Umbilical cord (tissue), 1 donor: ENCODE measurements at regions not wholly inside any gene's neighbourhood (a gene's known extent, or its start where the extent isn't known, plus 50 kb on each side); places are given as distances from the start of the nearest gene placed in this dataset.
A peak's percentile ranks its signal among the peaks of the same experiment; 100 is the strongest.

Source experiments
- DNase-seq: peaks from one replicate; pipeline ENCODE4 v3.0.0-alpha.2; 2015; ENCODE audit warnings: low spot score

DNA sequence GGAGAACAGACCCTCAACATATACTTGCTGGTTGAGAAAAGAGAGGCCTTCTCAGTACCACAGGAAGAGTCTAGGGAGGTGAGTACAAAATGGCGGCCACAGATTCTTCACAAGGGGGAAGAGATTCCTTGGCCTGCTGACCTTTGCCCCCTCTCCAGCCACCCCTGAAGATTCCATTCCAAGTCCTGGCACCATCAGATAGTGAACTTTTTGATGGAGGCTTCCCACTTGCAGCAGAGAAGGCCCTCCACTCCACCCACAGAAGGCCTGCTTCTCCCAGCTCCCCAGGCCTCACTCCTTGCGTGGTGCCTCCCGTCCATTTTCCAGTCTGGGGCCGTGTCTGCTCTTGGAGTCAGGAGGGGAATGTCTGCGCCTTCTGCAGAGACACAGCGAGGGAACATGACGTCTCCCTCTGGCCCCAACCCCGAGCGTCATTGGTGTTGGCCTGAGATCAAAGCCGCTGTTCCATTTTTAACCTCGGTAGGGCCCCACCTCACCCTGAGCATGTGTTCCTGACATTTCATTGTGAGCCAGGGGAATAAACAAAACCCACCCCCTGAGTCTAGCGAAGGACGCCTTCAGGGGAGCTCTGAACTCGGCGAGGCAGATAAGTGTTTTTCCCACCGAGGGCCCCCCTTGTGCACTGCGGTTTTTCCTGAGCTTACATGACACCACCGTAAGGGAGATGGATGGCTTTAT, 268.7 kb upstream of the TBX3 start:
- DNase-seq = peak; percentile 65

DNA sequence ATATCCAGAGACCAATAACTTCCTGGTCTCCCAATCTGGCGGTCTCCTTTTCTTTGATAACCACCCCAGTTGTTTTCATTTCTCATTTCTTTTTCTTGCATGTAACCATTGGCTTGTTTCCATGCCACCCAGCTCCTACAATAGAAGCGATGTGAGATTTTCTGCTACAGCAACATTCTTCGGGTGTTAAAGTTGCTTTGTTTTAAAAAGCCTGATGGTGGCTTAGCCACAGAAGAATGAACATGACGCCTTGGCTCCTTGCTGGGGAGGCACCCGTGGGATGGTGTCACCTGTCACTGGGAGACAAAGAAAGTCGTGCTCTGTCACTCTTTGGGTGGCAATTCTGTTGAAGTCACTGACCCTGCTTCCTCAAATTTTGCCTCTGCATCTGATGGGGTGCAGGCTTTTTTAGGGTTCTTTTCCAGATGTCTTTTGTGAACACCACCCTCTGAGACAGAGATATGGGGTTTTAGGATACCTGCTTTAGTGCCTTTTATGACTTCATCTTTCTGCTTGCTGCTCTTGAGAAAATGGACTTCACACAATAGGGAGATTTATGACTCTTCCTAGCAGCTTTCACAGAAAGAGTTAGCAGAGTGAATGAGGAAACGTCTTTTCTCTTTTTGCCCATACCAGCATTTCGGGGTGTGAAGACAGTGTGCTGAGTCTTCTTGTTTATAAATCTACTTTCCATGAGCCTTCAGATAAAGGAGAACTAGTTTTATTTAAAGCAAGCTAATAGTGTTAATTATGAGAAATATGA, 265.3 kb upstream of the TBX3 start:
- peak; percentile 14 for DNase-seq

DNA sequence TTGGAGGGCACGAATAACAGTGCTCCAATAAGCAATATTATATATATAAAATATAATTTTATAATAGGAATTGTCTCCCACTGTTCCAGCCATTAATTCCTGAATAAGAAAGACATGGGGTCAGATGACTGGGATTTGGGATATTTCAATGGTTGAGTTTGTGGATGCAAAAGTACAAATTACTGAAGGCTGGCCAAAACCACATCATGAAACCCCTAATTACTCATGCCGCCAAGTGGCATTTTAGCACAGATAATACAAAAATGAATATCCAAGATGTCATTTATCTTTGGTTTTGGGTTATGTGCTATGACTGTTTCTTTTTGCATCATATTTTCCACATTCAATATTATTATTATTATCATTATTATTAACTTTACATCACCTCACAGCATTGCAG, 261.4 kb upstream of the TBX3 start:
- no peak for DNase-seq

DNA sequence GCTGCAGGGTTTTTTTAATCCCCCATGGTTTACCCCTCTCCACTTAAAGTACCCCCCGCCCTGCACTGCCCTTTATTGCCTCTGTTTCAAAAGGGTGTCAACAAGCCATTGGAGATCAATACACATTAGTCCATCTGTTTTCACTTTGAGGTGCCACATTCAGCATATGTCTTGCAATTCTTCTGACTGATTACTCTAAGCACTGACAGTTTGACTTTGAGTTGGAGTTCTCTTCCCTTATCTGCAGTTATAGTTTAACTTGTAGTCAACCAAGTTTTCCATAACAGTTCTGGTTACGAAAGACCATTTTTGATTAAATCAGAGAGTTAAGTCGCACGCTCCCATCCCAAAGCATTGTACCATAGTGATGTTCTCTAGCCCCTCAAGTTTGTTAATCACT, 260.8 kb upstream of the TBX3 start:
- DNase-seq = no peak

DNA sequence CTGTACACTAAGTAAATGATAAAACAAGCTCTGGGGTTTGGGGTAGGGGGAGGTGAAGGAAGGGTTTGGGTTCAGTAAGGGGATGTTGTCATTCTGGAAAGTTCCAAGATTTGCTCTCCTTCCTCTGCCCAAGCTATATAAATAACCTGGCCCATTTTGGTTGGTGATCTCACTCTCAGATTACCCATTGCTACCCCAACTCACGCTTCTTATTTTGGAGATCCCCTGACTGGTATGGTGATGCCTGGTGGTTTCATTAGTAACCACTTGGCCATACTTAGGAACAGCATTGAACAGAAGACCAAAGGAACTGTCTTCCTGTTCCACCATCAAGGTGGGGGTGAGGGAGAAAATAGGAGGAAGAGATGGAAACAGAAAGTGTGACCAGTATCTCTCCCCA, 259.6 kb upstream of the TBX3 start:
- no peak for DNase-seq

- no peak for DNase-seq
Measured at GRCh38 chr12:114938487-114939210, 254.7 kb upstream of the TBX3 start.

DNA sequence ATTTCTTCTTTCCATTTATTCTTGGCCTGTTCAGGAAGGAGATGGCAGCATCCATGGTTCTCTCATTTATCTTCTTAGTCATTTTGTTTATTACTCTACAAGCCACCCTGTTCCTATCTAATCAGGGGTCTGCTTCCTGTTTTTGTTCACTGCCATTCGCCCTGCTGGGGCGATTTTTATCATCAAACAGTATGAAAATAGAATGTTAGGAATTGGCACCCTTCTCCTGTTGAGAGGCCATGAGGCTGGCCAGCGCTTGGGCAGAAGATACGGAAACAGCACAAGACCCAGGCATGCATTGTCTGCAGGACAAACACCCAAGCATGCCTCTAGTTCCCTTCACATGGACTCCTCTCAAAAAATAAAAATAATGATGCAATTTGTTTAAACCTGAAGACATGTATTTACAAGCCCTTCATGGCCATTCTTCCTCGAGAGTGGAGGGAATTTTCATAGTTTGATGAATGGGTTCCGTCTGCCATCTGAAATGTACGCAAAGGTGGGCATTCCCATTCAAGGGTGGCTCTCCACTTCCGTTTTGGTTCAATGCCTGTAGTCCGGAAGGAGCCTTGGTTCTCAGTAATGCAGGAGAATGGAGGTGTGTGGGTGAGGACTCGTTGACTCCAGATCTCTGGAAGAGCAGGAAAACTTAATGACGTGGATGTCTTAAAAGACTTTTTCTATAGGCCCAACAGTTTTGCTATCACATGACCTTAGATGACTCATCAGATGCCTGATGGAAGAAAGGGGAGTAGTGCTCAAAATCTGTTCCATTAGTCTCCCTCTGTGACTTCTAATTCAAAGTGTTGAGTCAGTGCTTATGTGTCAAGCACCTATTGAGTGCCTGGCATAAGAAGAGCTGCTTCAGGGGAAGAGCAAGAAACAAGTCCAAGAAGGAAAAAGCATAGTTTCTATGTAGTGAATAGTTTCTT, 252.4 kb upstream of the TBX3 start:
- no peak for DNase-seq

GRCh38 chr12:114935658-114936057, 251.7 kb upstream of the TBX3 start:
- DNase-seq = no peak

- no peak for DNase-seq
Measured at GRCh38 chr12:114933428-114934160, 249.6 kb upstream of the TBX3 start.

DNA sequence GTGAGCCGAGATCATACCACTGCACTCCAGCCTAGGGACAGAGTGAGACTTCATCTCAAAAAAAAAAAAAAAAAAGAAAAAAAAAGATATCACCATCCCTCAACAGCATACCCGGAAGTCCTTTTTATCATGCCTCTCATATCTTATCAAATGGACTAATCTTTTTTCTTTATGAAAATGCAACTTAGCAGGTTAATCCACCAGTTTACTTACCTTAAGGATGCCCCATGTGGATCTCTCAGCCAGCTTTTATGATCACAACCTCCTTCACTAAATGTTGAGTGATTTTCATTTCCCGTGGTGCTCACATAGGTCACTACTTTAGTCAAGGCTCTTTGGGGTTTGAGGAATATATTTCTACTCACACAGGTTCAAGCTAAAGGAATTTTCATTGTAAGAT, 248.8 kb upstream of the TBX3 start:
- DNase-seq = no peak

GRCh38 chr12:114931025-114931424, 247.1 kb upstream of the TBX3 start:
- no peak for DNase-seq

DNA sequence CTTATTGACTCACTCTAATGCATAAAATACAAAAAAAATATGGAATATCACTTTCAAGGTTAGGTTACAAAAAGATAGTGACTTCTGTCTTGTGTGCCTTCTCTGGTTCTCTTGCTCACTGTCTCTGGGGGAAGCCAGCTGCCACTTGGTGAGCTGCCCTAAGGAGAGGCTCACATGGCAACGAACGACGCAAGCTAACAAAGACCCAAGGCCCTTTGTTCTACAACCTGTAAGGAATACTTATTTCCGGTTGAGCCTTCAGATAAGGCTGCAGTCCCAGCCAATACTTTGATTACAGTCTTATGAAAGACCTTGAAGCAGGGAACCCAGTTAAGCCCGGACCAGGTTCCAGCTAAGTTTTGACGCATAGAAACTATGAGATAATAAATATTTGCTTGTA, 242.4 kb upstream of the TBX3 start:
- DNase-seq = no peak

- DNase-seq = no peak
Measured at GRCh38 chr12:114924946-114925475, 241.0 kb upstream of the TBX3 start.

DNA sequence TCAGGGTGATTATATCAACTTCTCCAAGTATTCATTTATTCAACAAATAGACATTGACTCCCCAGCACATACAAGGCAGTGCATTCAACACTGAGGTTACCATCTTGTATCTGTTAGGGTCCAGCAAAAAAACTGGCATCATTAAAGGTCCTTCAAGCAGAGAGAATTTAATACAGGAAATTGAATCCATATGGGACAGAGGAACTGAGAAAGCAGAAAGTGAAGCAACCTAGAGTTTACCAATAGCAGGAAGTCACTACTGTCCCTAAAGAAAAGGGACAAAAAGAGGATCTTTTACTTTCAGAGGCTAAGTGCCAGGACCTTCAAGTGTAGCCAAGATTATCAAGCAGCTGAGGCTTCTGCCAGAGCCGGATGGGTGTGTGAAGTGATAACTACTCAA, 237.8 kb upstream of the TBX3 start:
- DNase-seq = no peak

DNA sequence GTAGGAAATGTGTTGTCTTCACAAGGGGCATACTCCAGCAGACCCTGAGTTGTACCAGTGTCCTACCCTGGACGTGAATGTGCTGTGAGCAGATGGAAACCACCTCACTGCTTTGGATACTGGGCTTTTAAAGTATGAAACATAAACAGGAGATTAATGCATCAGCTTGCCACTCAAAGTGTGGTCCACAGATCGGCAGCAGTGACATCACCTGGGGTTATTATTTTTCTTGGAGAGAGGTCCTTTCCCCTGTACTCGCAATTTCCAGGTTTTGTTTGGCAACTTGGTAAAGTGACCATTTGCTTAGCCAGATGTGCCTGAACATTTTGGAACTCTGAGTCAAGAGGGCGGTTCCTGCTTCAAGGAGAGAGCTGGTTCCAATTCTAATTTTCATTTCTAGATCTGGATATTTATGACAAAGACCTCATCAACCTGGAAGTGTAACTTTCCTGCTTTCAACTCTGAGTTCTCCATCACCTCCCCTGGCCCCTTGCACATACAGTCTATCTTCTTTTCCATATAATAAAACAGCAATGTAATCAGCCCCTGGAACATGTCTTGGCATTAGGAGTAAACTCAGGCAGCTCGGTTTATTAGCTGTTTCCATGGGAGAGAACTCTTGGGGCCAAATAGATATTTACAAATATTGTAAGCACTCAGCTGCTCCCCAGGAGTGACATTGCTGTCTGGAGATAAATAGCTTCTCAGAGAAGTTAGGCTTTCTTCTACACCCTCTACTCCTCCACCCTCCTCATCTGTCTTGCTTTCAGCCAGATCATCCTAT, 237.0 kb upstream of the TBX3 start:
- no peak for DNase-seq

GRCh38 chr12:114919479-114919878, 235.5 kb upstream of the TBX3 start:
- DNase-seq = no peak

DNA sequence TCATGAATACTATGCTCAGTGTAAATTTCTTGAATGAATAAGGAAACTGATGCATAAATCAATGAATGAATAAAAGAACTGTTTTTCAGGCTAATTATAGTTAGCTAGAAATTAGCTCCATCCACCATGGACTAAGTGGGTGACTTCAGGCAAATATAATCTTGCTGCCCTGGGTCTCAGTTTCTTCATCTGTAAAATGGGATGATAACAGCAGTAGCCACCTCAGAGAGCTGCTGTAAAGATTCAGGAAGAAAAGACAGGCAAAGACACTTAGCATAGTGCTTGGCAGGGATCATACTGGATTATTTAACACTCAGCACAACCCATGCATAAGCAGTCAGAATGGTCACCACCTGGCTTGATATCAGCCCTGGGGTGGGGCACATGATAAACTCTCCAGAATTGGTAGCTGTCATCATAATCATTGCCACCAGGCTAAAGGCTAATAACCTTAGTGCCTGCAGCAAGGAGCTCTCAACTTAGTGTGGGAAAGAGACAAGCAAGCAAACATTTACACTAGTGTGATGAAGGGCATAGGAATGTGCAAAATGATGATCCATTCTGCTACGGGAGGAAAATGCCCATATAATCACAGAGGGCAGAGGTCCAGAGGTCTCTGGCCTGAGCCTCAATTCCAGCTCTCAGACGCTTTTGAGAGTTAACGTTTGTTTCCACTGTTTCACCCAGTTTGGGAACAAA, 234.7 kb upstream of the TBX3 start:
- DNase-seq = no peak

DNA sequence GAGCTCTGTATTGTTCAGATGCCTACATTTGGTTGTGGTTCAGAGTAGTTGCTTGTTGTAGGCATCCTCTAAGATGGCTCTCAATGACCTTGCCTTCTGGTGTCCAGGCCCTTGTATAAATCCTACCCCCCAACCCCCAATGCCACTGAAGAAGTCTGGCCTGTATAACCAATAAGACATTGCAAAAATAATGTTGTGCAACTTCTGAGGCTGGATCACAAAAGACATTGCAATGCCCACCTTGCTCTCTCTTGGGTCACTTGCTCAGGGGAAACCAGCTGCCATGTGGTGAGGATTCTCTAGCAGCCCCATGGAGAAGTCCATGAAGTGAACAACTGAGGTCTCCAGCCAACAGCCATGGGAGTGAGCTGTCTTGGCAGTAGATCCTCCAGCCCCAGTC, 234.0 kb upstream of the TBX3 start:
- DNase-seq = no peak

- DNase-seq = no peak
Measured at GRCh38 chr12:114917307-114917706, 233.3 kb upstream of the TBX3 start.
